Sigmoid colon (tissue), 6 donors: ENCODE measurements at regions not wholly inside any gene's neighbourhood (a gene's known extent, or its start where the extent isn't known, plus 50 kb on each side); places are given as distances from the start of the nearest gene placed in this dataset.

Experiments
- DNase-seq: peaks from one replicate; pipeline ENCODE4 v3.0.0-alpha.2; 2019
- H3K27ac ChIP-seq, 4 donors: fragments of 200-600 bp; sonication (generic); one replicate each; pipeline ENCODE4 v1.5.1; 2016 to 2019; ENCODE audit warnings: mild to moderate bottlenecking in 1 of 4
- H3K27me3 ChIP-seq, 3 donors: fragments of 200-600 bp; sonication (generic); one replicate each; pipeline ENCODE4 v1.5.1; 2019; ENCODE audit warnings: mild to moderate bottlenecking in 1 of 3
- H3K36me3 ChIP-seq, 4 donors: fragments of 200-600 bp; sonication (generic); one replicate each; pipeline ENCODE4 v1.5.1; 2016 to 2019
- H3K4me1 ChIP-seq, 4 donors: fragments of 200-600 bp; sonication (generic); one replicate each; pipeline ENCODE4 v1.5.1; 2017 to 2019
- H3K4me3 ChIP-seq, 4 donors: fragments of 200-600 bp; sonication (generic); one replicate each; pipeline ENCODE4 v1.5.1; 2017 to 2019; ENCODE audit warnings: mild to moderate bottlenecking in 2 of 4, moderate library complexity in 1 of 4
- H3K9me3 ChIP-seq, 4 donors: fragments of 200-600 bp in 3 of 4; sonication (generic) in 3 of 4; one replicate each; pipeline versions ENCODE4 v1.5.1 to v1.6.1; 2013 to 2019
- EP300 ChIP-seq, 4 donors: sonication (generic); formaldehyde crosslinking; IDR thresholded peaks; one replicate each; pipeline ENCODE4 v1.6.1; 2017; ENCODE audit warnings: antibody characterized with exemption in 4 of 4
- POLR2A ChIP-seq, 2 donors: fragments of 450-650 bp; IDR thresholded peaks; one replicate each; pipeline ENCODE4 v1.6.1; 2016; ENCODE audit warnings: antibody characterized with exemption in 2 of 2, mild to moderate bottlenecking in 2 of 2, moderate library complexity in 2 of 2
- POLR2AphosphoS5 ChIP-seq, 4 donors: sonication (generic); formaldehyde crosslinking; IDR thresholded peaks; one replicate each; pipeline ENCODE4 v1.6.1; 2017; ENCODE audit warnings: antibody characterized with exemption in 4 of 4
- WGBS, 2 donors: extraction: QIAGEN DNeasy Blood & Tissue Kit; methylation state at CpG; one replicate each; pipeline ENCODE4 v1.1.7; 2013; 5-methylcytosine and 5-hydroxymethylcytosine counted together
- intact Hi-C: fragments of 100-400 bp; cut with DNase I; formaldehyde crosslinking; loops from one replicate; pipeline ENCODE4 v1.15.1; 2023
- TF ChIP-seq, protein P1 (sequence below), 4 experiments: fragments of 450-650 bp in 3 of 4; fragments of 200-600 bp in 1 of 4; IDR thresholded peaks; one replicate each; pipeline ENCODE4 v1.5.1; 2016 to 2019; ENCODE audit warnings: antibody characterized with exemption in 4 of 4, mild to moderate bottlenecking in 3 of 4, moderate library complexity in 2 of 4
- donor health status: healthy with polysubstance abuse.
- donor health status: healthy.

DNA sequence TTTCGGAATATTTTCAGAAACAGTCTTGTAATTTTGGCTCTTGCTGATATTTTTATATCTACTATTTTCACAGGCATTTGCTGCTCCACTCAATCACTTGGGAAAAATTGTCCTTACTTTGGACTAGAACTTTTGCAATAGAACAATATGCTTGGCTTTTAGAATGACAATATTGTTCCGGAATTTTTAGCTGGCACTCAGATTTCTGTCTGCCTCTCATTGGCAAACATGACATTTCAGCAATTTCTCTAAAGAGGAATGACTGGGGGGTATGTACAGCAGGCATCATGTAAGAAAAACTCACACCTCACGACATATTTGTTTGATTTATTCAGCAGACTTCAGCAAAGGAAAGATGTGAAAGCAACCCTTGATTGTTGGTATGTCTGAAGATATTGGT, 243.6 kb upstream of the GPRIN3 start:
- Histone ChIP-seq H3K27me3 (no peaks in the 10 kb centered on the region), H3K4me3 (no peak overlapping the region), H3K36me3 (no peaks in the 10 kb centered on the region), H3K9me3 (no peaks in the 10 kb centered on the region), H3K27ac (no peak overlapping the region), H3K4me1 (no peaks in the 10 kb centered on the region)
- no peak for TF ChIP-seq POLR2A (IDR thresholded peaks at IDR 0.05)
- no peak for TF ChIP-seq EP300 (IDR thresholded peaks at IDR 0.05)
- TF ChIP-seq, protein P1, sequence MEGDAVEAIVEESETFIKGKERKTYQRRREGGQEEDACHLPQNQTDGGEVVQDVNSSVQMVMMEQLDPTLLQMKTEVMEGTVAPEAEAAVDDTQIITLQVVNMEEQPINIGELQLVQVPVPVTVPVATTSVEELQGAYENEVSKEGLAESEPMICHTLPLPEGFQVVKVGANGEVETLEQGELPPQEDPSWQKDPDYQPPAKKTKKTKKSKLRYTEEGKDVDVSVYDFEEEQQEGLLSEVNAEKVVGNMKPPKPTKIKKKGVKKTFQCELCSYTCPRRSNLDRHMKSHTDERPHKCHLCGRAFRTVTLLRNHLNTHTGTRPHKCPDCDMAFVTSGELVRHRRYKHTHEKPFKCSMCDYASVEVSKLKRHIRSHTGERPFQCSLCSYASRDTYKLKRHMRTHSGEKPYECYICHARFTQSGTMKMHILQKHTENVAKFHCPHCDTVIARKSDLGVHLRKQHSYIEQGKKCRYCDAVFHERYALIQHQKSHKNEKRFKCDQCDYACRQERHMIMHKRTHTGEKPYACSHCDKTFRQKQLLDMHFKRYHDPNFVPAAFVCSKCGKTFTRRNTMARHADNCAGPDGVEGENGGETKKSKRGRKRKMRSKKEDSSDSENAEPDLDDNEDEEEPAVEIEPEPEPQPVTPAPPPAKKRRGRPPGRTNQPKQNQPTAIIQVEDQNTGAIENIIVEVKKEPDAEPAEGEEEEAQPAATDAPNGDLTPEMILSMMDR (IDR thresholded peaks at IDR 0.05): no peak
- no peak for TF ChIP-seq POLR2AphosphoS5 (IDR thresholded peaks at IDR 0.05)
- WGBS, 2 donors: 70 to 87% methylated on average over 3 of the region's 3 CpGs
- DNase-seq: no peak
- intact Hi-C loops: no loop called here

DNA sequence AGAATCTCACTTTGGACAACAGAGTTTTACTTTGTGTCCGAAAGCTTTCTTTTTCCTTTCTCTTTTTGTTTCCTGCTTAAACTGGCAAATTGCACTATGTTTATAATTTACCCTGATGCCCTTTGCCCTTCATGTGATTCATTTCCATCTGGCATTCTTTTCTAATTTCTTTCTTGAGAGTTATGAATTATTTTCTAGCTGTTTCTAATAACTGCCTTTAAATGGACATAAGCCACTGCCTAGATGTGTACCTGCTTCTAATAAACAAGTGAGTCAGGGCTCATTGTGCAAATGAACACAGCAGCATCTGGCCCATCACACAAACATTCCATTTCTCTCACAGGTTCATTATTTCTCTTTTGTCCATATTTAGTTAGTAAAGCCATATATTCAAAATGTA, 242.3 kb upstream of the GPRIN3 start:
- H3K4me3 ChIP-seq: no peak overlapping the region
- H3K9me3 ChIP-seq: no peaks in the 10 kb centered on the region

GRCh38 chr4:89545315-89545714, 237.7 kb upstream of the GPRIN3 start:
- Histone ChIP-seq H3K27ac (no peak overlapping the region), H3K4me3 (no peak overlapping the region), H3K27me3 (no peaks in the 10 kb centered on the region), H3K9me3 (no peaks in the 10 kb centered on the region), H3K4me1 (no peaks in the 10 kb centered on the region), H3K36me3 (no peaks in the 10 kb centered on the region)
- TF ChIP-seq, protein P1 (IDR thresholded peaks at IDR 0.05): no peak
- no peak for TF ChIP-seq EP300 (IDR thresholded peaks at IDR 0.05)
- no peak for TF ChIP-seq POLR2A (IDR thresholded peaks at IDR 0.05)
- no peak for TF ChIP-seq POLR2AphosphoS5 (IDR thresholded peaks at IDR 0.05)
- 90 to 97% methylated on average over 1 of the region's 1 CpG for WGBS, 2 donors
- intact Hi-C loops: no loop called here
- DNase-seq: no peak

More for the DNA sequence above, 242.3 kb upstream of the GPRIN3 start:
- TF ChIP-seq, protein P1 (IDR thresholded peaks at IDR 0.05): no peak
- no peak for TF ChIP-seq POLR2A (IDR thresholded peaks at IDR 0.05)
- no peak for TF ChIP-seq EP300 (IDR thresholded peaks at IDR 0.05)
- TF ChIP-seq POLR2AphosphoS5 (IDR thresholded peaks at IDR 0.05): no peak
- DNase-seq: no peak
- no peaks in the 10 kb centered on the region for H3K4me1 ChIP-seq
- no peaks in the 10 kb centered on the region for H3K36me3 ChIP-seq
- intact Hi-C loops: no loop called here
- 31 to 65% methylated on average over 1 of the region's 1 CpG for WGBS, 2 donors
- H3K27ac ChIP-seq: no peak overlapping the region
- no peaks in the 10 kb centered on the region for H3K27me3 ChIP-seq

GRCh38 chr4:89541998-89542397, 234.4 kb upstream of the GPRIN3 start:
- Histone ChIP-seq H3K4me1 (peaks cover 0 to 6% (median 0%) of the 10 kb centered on the region in 4 donors), H3K27me3 (no peaks in the 10 kb centered on the region), H3K36me3 (no peaks in the 10 kb centered on the region), H3K9me3 (no peaks in the 10 kb centered on the region), H3K4me3 (no peak overlapping the region), H3K27ac (no peak overlapping the region)
- intact Hi-C loops: no loop called here
- no peak for DNase-seq
- TF ChIP-seq, protein P1 (IDR thresholded peaks at IDR 0.05): no peak
- TF ChIP-seq POLR2AphosphoS5 (IDR thresholded peaks at IDR 0.05) (no peak), POLR2A (IDR thresholded peaks at IDR 0.05) (no peak), EP300 (IDR thresholded peaks at IDR 0.05) (no peak)
